Left lung (tissue), 4 donors: ENCODE measurements at regions not wholly inside any gene's neighbourhood (a gene's known extent, or its start where the extent isn't known, plus 50 kb on each side); places are given as distances from the start of the nearest gene placed in this dataset.
A peak's percentile ranks its signal among the peaks of the same experiment; 100 is the strongest.

Experiments used
- ATAC-seq: fragments of 200-7000 bp; cut with Tn5 transposase; one replicate; pipeline ENCODE4 v1.9.1; 2020; ENCODE audit warnings: moderate library complexity
- DNase-seq, 4 donors: peaks; one replicate each; pipeline ENCODE4 v3.0.0-alpha.2; 2013 to 2020
- H3K27ac ChIP-seq, 2 donors: fragments of 200-600 bp; sonication (generic) in 1 of 2; one replicate each; pipeline versions ENCODE4 v1.5.0 to v1.8.0; 2020 to 2021
- H3K27me3 ChIP-seq, 2 donors: fragments of 200-600 bp; sonication (generic) in 1 of 2; one replicate each; pipeline versions ENCODE4 v1.5.0 to v1.8.0; 2020 to 2021
- H3K36me3 ChIP-seq, 2 donors: fragments of 200-600 bp; sonication (generic) in 1 of 2; one replicate each; pipeline versions ENCODE4 v1.5.0 to v1.8.0; 2020 to 2021
- H3K4me1 ChIP-seq, 2 donors: fragments of 200-600 bp; one replicate each; pipeline ENCODE4 v1.8.0; 2021
- H3K4me3 ChIP-seq, 2 donors: fragments of 200-600 bp; sonication (generic) in 1 of 2; one replicate each; pipeline versions ENCODE4 v1.5.0 to v1.8.0; 2020 to 2021; ENCODE audit warnings: mild to moderate bottlenecking in 1 of 2
- H3K9me3 ChIP-seq, 2 donors: fragments of 200-600 bp; sonication (generic) in 1 of 2; one replicate each; pipeline versions ENCODE4 v1.5.0 to v1.8.0; 2020 to 2021
- CTCF ChIP-seq, 2 donors: fragments of 200-600 bp; sonication (generic) in 1 of 2; IDR thresholded peaks; one replicate each; pipeline versions ENCODE4 v1.5.0 to v1.8.0; 2021; ENCODE audit warnings: antibody characterized with exemption in 2 of 2
- intact Hi-C, 2 donors: fragments of 100-400 bp; cut with DNase I; formaldehyde crosslinking; loops; one replicate each; pipeline versions ENCODE4 v1.11.2 to v1.14.2; 2022
- donor health status: DM: no; HTN: yes; CAD: no.
- donor health status: DM: no; HTN: no; CAD: no.

- H3K27me3 ChIP-seq: no peaks in the 10 kb centered on the region
- no peaks in the 10 kb centered on the region for H3K9me3 ChIP-seq
- ATAC-seq: no peak
- peaks cover 7 to 12% of the 10 kb centered on the region in 2 donors for H3K4me1 ChIP-seq
- H3K27ac ChIP-seq: peak overlapping the region in 1 of 2 donors; percentile 11
- no peak for TF ChIP-seq CTCF (IDR thresholded peaks at IDR 0.05)
- intact Hi-C loops: no loop called here
- DNase-seq: no peak
- H3K36me3 ChIP-seq: no peaks in the 10 kb centered on the region
- no peak overlapping the region for H3K4me3 ChIP-seq
These were observed 213.8 kb upstream of the ACTBL2 start for GRCh38 chr5:57696389-57696769.

- DNase-seq (no peak), ATAC-seq (no peak)
- H3K36me3 ChIP-seq: no peaks in the 10 kb centered on the region
- intact Hi-C loops: no loop called here
- H3K4me1 ChIP-seq: peaks cover 7 to 12% of the 10 kb centered on the region in 2 donors
- H3K27ac ChIP-seq: peak overlapping the region in 1 of 2 donors; percentile 11
- no peaks in the 10 kb centered on the region for H3K27me3 ChIP-seq
- no peak for TF ChIP-seq CTCF (IDR thresholded peaks at IDR 0.05)
- no peaks in the 10 kb centered on the region for H3K9me3 ChIP-seq
- H3K4me3 ChIP-seq: no peak overlapping the region
These were observed 213.2 kb upstream of the ACTBL2 start for GRCh38 chr5:57695706-57696388.

- Histone ChIP-seq H3K4me3 (no peak overlapping the region), H3K27me3 (no peaks in the 10 kb centered on the region), H3K9me3 (no peaks in the 10 kb centered on the region), H3K27ac (no peak overlapping the region), H3K4me1 (peaks cover 7 to 12% of the 10 kb centered on the region in 2 donors), H3K36me3 (no peaks in the 10 kb centered on the region)
- intact Hi-C loops: no loop called here
- no peak for ATAC-seq
- TF ChIP-seq CTCF (IDR thresholded peaks at IDR 0.05): no peak
- DNase-seq: no peak
These were observed 212.6 kb upstream of the ACTBL2 start for GRCh38 chr5:57695179-57695578.

GRCh38 chr5:57693488-57694305 lies 211.1 kb upstream of the ACTBL2 start:
- no peak for TF ChIP-seq CTCF (IDR thresholded peaks at IDR 0.05)
- Histone ChIP-seq H3K27me3 (no peaks in the 10 kb centered on the region), H3K27ac (no peak overlapping the region), H3K4me1 (peaks cover 5 to 7% of the 10 kb centered on the region in 2 donors), H3K4me3 (no peak overlapping the region), H3K36me3 (no peaks in the 10 kb centered on the region), H3K9me3 (no peaks in the 10 kb centered on the region)
- intact Hi-C loops: no loop called here
- no peak for ATAC-seq
- DNase-seq: no peak
